HG03460 (cell line): ENCODE measurements at regions not wholly inside any gene's neighbourhood (a gene's known extent, or its start where the extent isn't known, plus 50 kb on each side); places are given as distances from the start of the nearest gene placed in this dataset.

Experiments
- ATAC-seq: cut with Tn5 transposase; IDR thresholded peaks from one replicate; pipeline ENCODE4 v1.9.1; 2021; ENCODE audit not compliant: unreplicated experiment

- ATAC-seq, result no peak
These were observed 88.6 kb downstream of the B3GNT2 start for GRCh38 chr2:62284471-62284870.

- ATAC-seq, result no peak
These were observed 87.2 kb downstream of the B3GNT2 start for GRCh38 chr2:62283147-62283546.

GRCh38 chr2:62281663-62282062 lies 85.7 kb downstream of the B3GNT2 start:
- no peak for ATAC-seq

- no peak for ATAC-seq
These were observed 81.8 kb downstream of the B3GNT2 start for GRCh38 chr2:62277688-62278087.
